Kidney (tissue), 13 donors: ENCODE measurements at regions not wholly inside any gene's neighbourhood (a gene's known extent, or its start where the extent isn't known, plus 50 kb on each side); places are given as distances from the start of the nearest gene placed in this dataset.

Experiments used
- DNase-seq, 5 donors: peaks; one replicate each; pipeline ENCODE4 v3.0.0-alpha.2; 2013 to 2020
- FAIRE-seq: peaks from 2 replicates; lab custom pipeline; 2012; peaks lifted over from hg19 to GRCh38; lab: Jason Lieb, UNC
- H3K27ac ChIP-seq, 2 donors: one replicate each; pipeline ENCODE4 v1.7.0; 2013; ENCODE audit warnings: low read depth in 2 of 2, low read length in 2 of 2, inconsistent platforms in 1 of 2
- H3K27me3 ChIP-seq: one replicate; pipeline ENCODE4 v1.7.1; 2013; ENCODE audit warnings: low read length, inconsistent platforms; ENCODE audit not compliant: control insufficient read depth, insufficient read depth
- H3K36me3 ChIP-seq, 3 donors: one replicate each; pipeline versions ENCODE4 v1.7.0 to v1.7.1; 2013; ENCODE audit warnings: low read length in 3 of 3, control low read depth in 1 of 3, inconsistent platforms in 1 of 3; ENCODE audit not compliant: insufficient read depth in 3 of 3, control insufficient read depth in 2 of 3
- H3K4me1 ChIP-seq, 3 donors: one replicate each; pipeline versions ENCODE4 v1.7.0 to v1.7.1; 2013; ENCODE audit warnings: low read length in 3 of 3, inconsistent platforms in 1 of 3, low read depth in 1 of 3; ENCODE audit not compliant: control insufficient read depth in 2 of 3, insufficient read depth in 2 of 3
- H3K4me3 ChIP-seq, 3 donors: one replicate each; pipeline versions ENCODE4 v1.7.0 to v1.8.1; 2013; ENCODE audit warnings: low read length in 3 of 3, control low read depth in 1 of 3, inconsistent platforms in 1 of 3
- H3K9ac ChIP-seq, 3 donors: one replicate each; pipeline versions ENCODE4 v1.7.0 to v1.7.1; 2013; ENCODE audit warnings: low read length in 3 of 3, control low read depth in 1 of 3, inconsistent platforms in 1 of 3
- H3K9me3 ChIP-seq, 3 donors: one replicate each; pipeline versions ENCODE4 v1.7.0 to v1.7.1; 2013; ENCODE audit warnings: low read length in 3 of 3, control low read depth in 1 of 3, inconsistent platforms in 1 of 3; ENCODE audit not compliant: control insufficient read depth in 2 of 3, insufficient read depth in 1 of 3
- intact Hi-C: fragments of 100-400 bp; cut with DNase I; formaldehyde crosslinking; loops from one replicate; pipeline ENCODE4 v1.11.1; 2022
- TF ChIP-seq, protein P1 (sequence below): IDR thresholded peaks from 3 replicates; pipeline ENCODE4 v1.5.1; 2012; ENCODE audit warnings: mild to moderate bottlenecking, moderate library complexity, borderline replicate concordance; ENCODE audit not compliant: insufficient read depth; ENCODE audit errors: extremely low read depth
- donor health status: control.
- donor health status: control.
- donor health status: control.
- donor health status: control.
- donor health status: control.
- donor health status: DM: yes; HTN: yes; CAD: no.
- donor health status: Normal renal cell carcinoma (clear cell type).

DNA sequence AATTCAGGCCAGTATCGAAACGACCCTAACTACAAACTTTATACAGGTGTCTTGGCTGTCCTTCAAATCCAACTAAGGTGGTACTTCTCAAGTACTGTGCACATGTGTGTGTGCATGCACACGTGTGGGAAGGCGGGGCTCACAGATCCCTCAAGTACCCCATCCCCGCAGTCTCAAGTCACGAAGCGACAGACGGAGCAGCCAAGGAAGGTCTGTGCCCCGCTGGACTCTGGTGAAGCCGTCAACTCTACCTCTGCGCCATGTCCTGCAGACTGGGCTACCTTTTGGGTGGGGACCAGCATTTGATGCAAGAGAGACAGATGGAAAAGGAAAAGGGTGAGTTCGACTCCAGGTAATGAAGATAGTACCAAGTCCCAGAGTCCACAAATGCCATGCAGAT, 169.0 kb downstream of the CRYBB2 start:
- Histone ChIP-seq H3K9me3 (no peaks in the 10 kb centered on the region), H3K4me1 (peaks cover 0 to 45% (median 6%) of the 10 kb centered on the region in 3 donors), H3K27ac (no peak overlapping the region), H3K9ac (no peak overlapping the region), H3K27me3 (no peaks in the 10 kb centered on the region), H3K4me3 (no peak overlapping the region), H3K36me3 (no peaks in the 10 kb centered on the region)
- TF ChIP-seq, protein P1, sequence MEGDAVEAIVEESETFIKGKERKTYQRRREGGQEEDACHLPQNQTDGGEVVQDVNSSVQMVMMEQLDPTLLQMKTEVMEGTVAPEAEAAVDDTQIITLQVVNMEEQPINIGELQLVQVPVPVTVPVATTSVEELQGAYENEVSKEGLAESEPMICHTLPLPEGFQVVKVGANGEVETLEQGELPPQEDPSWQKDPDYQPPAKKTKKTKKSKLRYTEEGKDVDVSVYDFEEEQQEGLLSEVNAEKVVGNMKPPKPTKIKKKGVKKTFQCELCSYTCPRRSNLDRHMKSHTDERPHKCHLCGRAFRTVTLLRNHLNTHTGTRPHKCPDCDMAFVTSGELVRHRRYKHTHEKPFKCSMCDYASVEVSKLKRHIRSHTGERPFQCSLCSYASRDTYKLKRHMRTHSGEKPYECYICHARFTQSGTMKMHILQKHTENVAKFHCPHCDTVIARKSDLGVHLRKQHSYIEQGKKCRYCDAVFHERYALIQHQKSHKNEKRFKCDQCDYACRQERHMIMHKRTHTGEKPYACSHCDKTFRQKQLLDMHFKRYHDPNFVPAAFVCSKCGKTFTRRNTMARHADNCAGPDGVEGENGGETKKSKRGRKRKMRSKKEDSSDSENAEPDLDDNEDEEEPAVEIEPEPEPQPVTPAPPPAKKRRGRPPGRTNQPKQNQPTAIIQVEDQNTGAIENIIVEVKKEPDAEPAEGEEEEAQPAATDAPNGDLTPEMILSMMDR, result no peak
- FAIRE-seq, result no peak
- peak in 1 of 5 donors; percentile 28 for DNase-seq
- intact Hi-C loops, result no loop called here

GRCh38 chr22:25388866-25389540, 169.6 kb downstream of the CRYBB2 start:
- H3K9ac ChIP-seq, result no peak overlapping the region
- no peak for FAIRE-seq
- peaks cover 0 to 39% (median 2%) of the 10 kb centered on the region in 3 donors for H3K4me1 ChIP-seq
- H3K9me3 ChIP-seq, result no peaks in the 10 kb centered on the region
- TF ChIP-seq, protein P1, result no peak
- intact Hi-C loops, result no loop called here
- no peaks in the 10 kb centered on the region for H3K36me3 ChIP-seq
- no peak overlapping the region for H3K27ac ChIP-seq
- H3K4me3 ChIP-seq, result no peak overlapping the region
- H3K27me3 ChIP-seq, result no peaks in the 10 kb centered on the region
- DNase-seq, result peak in 1 of 5 donors; percentile 42

DNA sequence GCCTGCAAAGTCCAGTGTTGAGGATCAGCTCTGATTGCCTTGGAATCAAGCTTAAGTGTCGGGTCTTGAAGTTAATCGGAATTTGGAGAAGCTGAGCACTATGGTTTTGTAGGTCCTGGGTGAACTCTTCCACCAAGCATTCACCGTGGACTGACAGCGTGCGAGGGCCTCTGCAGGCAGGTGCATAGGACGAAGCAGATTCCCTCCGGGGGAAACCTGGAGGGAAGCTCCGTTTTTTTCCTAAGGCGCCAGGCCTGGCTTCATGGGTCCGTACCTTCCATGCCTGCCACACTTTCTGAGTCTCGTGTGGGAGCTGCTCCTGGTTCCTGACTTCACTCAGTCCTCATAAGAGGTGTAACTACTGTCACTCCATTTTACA, 170.1 kb downstream of the CRYBB2 start:
- no peak overlapping the region for H3K9ac ChIP-seq
- H3K36me3 ChIP-seq, result no peaks in the 10 kb centered on the region
- H3K27me3 ChIP-seq, result no peaks in the 10 kb centered on the region
- H3K4me1 ChIP-seq, result peaks cover 0 to 36% (median 2%) of the 10 kb centered on the region in 3 donors
- FAIRE-seq, result no peak
- TF ChIP-seq, protein P1, result no peak
- intact Hi-C loops, result no loop called here
- no peak overlapping the region for H3K27ac ChIP-seq
- H3K9me3 ChIP-seq, result no peaks in the 10 kb centered on the region
- no peak overlapping the region for H3K4me3 ChIP-seq
- peak in 1 of 5 donors; percentile 18 for DNase-seq
